Ramos (cell line): ENCODE measurements at regions not wholly inside any gene's neighbourhood (a gene's known extent, or its start where the extent isn't known, plus 50 kb on each side); places are given as distances from the start of the nearest gene placed in this dataset.

Source experiments
- in situ Hi-C: fragments of 300-500 bp; cut with MboI; formaldehyde crosslinking; loops from one replicate; pipeline ENCODE4 v1.14.3; 2022; ENCODE audit warnings: low sequenced_read_pairs; ENCODE audit not compliant: unreplicated experiment

- in situ Hi-C loops, result no loop called here
Measured at GRCh38 chr13:72071713-72072112, 204.7 kb upstream of the DACH1 start.

DNA sequence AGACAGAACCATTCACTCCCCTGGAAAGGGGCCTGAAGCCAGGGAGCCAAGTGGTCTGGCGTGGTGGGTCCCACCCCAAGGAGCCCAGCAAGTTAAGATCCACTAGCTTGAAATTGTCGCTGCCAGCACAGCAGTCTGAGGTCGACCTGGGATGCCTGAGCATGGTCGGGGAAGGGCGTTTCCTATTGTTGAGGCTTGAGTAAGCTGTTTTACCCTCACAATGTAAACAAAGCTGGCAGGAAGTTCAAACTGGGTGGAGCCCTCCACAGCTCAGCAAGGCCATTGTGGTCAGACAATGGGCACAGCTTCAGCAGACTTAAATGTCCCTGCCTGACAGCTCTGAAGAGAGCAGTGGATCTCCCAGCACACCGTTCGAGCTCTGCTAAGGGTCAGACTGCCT lies 195.6 kb upstream of the DACH1 start:
- in situ Hi-C loops, result no loop called here

- in situ Hi-C loops, result no loop called here
Measured at GRCh38 chr13:72061613-72062012, 194.6 kb upstream of the DACH1 start.

DNA sequence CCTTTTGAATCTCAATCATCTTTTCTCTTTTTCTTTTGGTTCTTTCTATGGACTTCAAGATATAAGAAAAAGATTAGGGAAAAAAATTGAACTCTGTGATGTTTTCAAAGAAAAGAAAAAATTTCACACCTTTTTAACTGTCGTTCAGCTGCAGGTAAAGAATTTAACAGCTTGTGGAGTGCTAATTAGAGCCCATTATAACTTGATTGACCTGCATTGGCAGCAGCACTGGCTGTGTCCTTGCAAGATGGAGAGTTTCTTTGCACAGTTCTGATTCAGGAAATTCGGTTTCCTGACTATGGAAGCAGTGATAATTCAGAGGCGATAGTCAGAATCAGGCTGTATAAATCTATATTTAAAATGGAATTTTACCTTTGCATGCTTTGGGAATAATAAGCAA lies 183.2 kb upstream of the DACH1 start:
- in situ Hi-C loops, result no loop called here

GRCh38 chr13:72043366-72043765 lies 176.4 kb upstream of the DACH1 start:
- in situ Hi-C loops, result no loop called here

DNA sequence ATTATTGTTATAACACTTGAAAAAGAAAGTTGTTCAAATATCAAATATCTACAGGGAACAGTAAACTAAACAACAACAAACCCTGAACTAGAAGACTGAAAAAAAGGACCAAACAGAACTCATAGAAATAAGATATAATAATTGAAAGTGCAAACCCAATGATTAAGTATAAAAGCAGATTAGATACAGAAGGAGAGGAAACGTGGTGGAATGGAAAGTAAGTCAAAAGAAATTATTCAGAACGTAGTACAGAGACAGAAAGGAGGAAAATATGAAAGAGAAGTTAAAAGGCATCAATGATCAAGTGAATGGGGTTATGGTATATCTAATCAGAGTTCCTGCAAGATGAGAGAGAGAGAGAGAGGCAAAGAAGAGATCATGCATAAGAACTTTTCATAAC lies 174.2 kb upstream of the DACH1 start:
- in situ Hi-C loops, result no loop called here

DNA sequence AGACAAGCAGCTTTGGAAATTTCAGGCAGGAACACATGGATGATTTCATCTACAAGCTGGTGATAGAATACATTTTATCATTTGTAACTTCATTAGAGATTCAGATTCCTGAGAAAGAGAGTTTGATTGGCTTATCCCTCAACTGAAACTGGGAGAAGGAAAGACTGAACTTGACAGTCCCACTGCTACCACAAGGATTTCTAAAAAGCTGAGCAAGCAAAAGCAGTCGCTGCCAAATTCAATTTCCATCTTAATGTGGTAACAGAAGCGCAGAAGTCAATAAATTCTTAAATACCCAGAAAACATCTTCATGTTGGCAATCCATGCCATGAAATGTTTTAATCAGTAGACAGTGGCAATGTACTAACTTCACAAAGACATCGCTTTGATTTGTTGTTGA lies 172.1 kb upstream of the DACH1 start:
- in situ Hi-C loops, result no loop called here

- in situ Hi-C loops, result no loop called here
Measured at GRCh38 chr13:72029981-72030380, 163.0 kb upstream of the DACH1 start.

DNA sequence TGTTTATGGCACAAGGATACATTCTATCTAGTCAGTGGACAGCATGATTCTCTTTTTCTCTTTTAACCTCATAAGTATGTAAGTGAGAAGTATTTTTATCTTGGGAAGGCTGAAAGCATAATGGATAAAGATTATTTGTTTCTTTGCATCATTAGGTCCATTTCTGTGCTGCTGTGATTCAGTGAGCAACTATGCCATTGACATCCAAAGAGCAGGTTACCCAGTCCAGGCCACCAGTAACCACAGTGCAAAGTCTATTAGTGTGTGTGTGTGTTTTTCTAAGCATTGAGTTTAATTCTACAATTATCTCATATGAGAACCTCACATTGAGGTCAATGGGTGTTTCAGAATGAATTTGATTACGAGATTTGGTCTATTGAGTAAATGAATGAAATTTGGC lies 158.8 kb upstream of the DACH1 start:
- in situ Hi-C loops, result no loop called here

DNA sequence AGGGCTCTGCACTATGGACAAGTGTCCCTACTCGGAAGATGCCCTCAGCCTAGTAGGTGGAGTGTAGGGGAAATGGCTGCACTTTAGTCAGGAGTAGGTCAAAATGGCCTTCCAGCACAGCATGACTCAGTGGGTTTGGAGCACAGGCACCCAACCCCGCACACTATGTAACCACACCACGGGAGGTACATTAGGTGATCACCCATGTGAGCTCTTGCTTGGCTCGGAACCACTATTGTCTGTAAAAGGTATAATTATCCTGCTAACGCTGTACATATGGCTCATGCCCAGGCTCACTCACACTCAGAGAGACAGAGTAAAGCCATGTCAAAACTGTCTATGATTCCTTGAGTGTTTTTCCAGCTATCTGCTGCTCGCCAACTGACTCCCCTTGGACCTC lies 156.9 kb upstream of the DACH1 start:
- in situ Hi-C loops, result no loop called here

- in situ Hi-C loops, result no loop called here
Measured at GRCh38 chr13:72005455-72005854, 138.5 kb upstream of the DACH1 start.

- in situ Hi-C loops, result no loop called here
Measured at GRCh38 chr13:72004784-72005374, 137.9 kb upstream of the DACH1 start.

DNA sequence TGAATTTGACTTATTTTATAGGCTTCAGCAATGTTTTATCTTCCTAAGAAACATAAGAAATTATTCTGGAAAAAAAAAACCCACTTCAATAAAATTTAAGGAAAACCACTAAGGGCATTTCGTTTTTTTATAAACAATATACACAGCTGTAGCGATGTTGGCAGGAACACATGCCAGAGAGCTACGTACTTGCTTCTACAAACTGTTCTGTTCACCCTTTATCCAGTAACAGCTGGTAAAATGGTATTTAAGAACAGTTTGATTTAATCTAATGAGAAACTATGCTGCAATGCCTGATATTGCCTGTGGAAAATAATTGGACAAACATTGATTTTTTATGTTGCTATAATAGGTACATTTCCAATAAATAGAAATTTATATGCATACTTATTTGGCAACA lies 137.2 kb upstream of the DACH1 start:
- in situ Hi-C loops, result no loop called here

- in situ Hi-C loops, result no loop called here
Measured at GRCh38 chr13:71998223-71998622, 131.2 kb upstream of the DACH1 start.

- in situ Hi-C loops, result no loop called here
Measured at GRCh38 chr13:71979616-71980015, 112.6 kb upstream of the DACH1 start.

DNA sequence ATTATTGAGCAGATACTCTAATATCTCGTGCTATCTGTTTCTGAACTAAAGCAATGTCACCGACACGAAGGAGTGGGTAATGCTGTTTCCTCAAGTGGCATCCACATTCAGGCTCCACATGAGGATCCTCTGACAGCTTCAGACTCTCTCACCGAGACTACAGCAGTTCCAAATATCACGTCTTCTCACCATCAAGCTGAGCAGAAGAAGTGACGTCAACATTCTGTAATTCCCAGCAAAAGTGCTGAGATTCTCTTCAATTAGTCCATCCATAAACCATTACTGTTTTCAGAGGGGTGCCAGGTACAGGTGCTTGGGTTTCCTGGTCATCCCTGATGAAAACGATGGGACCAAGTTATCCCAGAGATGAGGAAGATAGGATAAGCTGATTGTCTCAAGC lies 110.0 kb upstream of the DACH1 start:
- in situ Hi-C loops, result no loop called here

GRCh38 chr13:71967990-71968389 lies 101.0 kb upstream of the DACH1 start:
- in situ Hi-C loops, result no loop called here

GRCh38 chr13:71964491-71965100 lies 97.6 kb upstream of the DACH1 start:
- in situ Hi-C loops, result no loop called here

DNA sequence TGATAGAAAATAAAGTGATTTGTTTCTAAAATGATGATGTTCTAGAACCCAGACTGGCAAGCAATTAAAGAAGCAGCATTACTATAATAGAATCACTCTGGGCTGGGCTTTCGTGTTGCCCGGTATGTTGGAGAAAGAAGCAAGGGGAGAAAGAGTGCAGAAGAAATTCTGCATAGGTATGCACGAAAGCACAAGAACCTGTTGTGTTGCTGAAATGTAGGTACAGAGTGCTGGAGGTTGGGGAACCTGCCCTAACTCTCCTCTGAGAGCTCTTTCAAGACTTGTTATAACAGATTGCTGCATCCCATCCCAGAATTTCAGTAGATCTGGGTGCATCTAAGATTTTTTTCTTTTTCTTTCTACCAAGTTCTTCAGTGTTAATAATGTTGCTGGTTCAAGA lies 95.7 kb upstream of the DACH1 start:
- in situ Hi-C loops, result no loop called here

DNA sequence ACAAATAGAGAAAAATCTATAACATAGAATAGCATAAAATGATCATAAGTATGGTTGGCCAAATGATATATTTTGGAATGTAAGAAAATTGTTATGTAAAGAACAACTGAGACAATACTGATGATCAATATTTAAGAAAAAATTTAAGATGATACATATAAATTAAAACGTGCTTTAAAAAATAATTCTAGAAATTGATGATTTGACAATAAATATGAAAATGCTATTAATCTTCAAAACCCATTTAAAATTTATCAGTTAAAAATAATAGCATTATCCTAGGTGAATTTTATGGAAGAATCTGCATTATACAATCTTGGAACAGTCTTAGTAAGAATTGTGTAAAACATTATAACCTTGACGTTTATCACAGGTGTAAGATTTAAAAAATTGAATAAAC lies 95.1 kb upstream of the DACH1 start:
- in situ Hi-C loops, result no loop called here

DNA sequence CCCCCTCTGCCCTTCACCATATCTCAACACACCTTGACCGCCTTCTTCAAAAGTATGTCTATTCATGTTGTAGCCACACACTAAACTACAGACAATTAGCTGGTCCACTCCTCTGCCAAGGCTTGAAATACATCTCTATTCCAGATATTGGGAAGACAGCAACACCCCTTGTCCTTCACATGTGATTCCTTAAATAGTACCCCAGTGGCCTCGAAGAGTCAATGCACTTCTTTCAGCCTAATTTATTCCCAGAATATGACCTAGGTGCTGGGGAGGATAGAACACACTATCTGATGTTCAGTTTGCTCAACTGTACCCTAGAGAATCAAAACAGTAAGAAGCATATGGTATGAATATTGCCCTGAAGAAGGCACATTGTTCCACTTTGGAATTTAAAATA lies 82.4 kb upstream of the DACH1 start:
- in situ Hi-C loops, result no loop called here

DNA sequence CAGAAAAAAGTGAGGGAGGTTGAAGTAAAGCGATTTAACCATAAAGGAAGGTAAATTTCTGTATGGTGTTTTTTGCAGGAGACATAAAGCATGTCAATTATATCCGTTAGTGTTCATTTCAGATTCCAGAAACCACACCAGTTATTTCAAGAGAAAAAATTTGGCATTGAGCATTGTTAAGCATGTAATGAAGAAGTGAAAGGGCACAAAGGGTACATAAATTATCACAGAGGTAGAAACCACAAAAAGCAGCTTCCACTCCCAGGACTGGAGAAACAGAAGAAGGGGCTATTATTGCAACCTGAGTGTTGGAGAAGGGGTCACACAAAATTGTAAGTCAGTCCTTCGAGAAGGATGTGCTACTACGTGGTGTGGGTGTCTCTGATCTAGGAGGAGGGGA lies 72.2 kb upstream of the DACH1 start:
- in situ Hi-C loops, result no loop called here
